Vagina (tissue), 2 donors: ENCODE measurements at regions not wholly inside any gene's neighbourhood (a gene's known extent, or its start where the extent isn't known, plus 50 kb on each side); places are given as distances from the start of the nearest gene placed in this dataset.

ENCODE experiments used
- DNase-seq, 2 donors: peaks; one replicate each; pipeline ENCODE4 v3.0.0-alpha.2; 2017; ENCODE audit errors: extremely low spot score in 2 of 2
- H3K27ac ChIP-seq: fragments of 200-600 bp; sonication (generic); one replicate; pipeline ENCODE4 v1.5.1; 2019
- H3K27me3 ChIP-seq: fragments of 200-600 bp; sonication (generic); one replicate; pipeline ENCODE4 v1.5.1; 2019
- H3K36me3 ChIP-seq, 2 donors: fragments of 200-600 bp; sonication (generic); one replicate each; pipeline ENCODE4 v1.5.1; 2017 to 2019
- H3K4me1 ChIP-seq: fragments of 200-600 bp; sonication (generic); one replicate; pipeline ENCODE4 v1.5.1; 2019
- H3K4me3 ChIP-seq, 2 donors: fragments of 200-600 bp; sonication (generic); 1 replicate in 1 of 2; 2 replicates in 1 of 2; pipeline ENCODE4 v1.5.1; 2016 to 2019
- H3K9me3 ChIP-seq: fragments of 200-600 bp; sonication (generic); one replicate; pipeline ENCODE4 v1.5.1; 2019
- POLR2A ChIP-seq, 2 donors: fragments of 450-650 bp; IDR thresholded peaks; one replicate each; pipeline ENCODE4 v1.6.1; 2017; ENCODE audit warnings: antibody characterized with exemption in 2 of 2, mild to moderate bottlenecking in 2 of 2, moderate library complexity in 2 of 2
- POLR2AphosphoS5 ChIP-seq, 2 donors: sonication (generic); formaldehyde crosslinking; IDR thresholded peaks; one replicate each; pipeline ENCODE4 v1.9.0; 2017; ENCODE audit warnings: antibody characterized with exemption in 2 of 2, mild to moderate bottlenecking in 2 of 2, low read depth in 1 of 2; ENCODE audit not compliant: insufficient read depth in 1 of 2
- intact Hi-C: fragments of 100-400 bp; cut with DNase I; formaldehyde crosslinking; loops from one replicate; pipeline ENCODE4 v1.15.1; 2023
- TF ChIP-seq, protein P1 (sequence below), 3 experiments: fragments of 450-650 bp in 2 of 3; fragments of 200-600 bp in 1 of 3; sonication (generic) in 1 of 3; IDR thresholded peaks; one replicate each; pipeline ENCODE4 v1.5.1; 2017 to 2019; ENCODE audit warnings: antibody characterized with exemption in 3 of 3, mild to moderate bottlenecking in 2 of 3, moderate library complexity in 2 of 3

DNA sequence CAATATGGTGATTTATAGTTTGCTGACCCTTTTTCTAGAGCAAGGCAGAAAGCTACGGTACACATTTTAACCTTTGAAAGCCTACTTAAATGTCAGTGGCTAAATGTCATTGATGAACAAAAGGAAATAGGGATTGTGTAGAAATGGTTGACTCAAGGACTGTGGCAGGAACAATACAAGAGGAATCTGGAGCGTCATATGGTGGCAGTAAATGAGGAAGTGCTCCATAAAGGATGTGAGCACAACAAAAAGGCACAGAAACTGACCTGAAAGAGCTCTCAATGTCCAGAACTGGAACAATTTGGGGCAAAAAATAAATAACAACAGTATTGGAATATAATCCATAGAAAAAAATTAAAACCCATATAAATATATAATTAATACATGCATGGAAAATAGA, 443.9 kb upstream of the VRK2 start:
- Histone ChIP-seq H3K36me3 (no peaks in the 10 kb centered on the region), H3K4me1 (no peaks in the 10 kb centered on the region), H3K27me3 (no peaks in the 10 kb centered on the region), H3K9me3 (no peaks in the 10 kb centered on the region), H3K27ac (no peak overlapping the region), H3K4me3 (no peak overlapping the region)
- intact Hi-C loops, result no loop called here
- no peak for TF ChIP-seq POLR2A (IDR thresholded peaks at IDR 0.05)
- TF ChIP-seq, protein P1, sequence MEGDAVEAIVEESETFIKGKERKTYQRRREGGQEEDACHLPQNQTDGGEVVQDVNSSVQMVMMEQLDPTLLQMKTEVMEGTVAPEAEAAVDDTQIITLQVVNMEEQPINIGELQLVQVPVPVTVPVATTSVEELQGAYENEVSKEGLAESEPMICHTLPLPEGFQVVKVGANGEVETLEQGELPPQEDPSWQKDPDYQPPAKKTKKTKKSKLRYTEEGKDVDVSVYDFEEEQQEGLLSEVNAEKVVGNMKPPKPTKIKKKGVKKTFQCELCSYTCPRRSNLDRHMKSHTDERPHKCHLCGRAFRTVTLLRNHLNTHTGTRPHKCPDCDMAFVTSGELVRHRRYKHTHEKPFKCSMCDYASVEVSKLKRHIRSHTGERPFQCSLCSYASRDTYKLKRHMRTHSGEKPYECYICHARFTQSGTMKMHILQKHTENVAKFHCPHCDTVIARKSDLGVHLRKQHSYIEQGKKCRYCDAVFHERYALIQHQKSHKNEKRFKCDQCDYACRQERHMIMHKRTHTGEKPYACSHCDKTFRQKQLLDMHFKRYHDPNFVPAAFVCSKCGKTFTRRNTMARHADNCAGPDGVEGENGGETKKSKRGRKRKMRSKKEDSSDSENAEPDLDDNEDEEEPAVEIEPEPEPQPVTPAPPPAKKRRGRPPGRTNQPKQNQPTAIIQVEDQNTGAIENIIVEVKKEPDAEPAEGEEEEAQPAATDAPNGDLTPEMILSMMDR (IDR thresholded peaks at IDR 0.05), result no peak
- no peak for TF ChIP-seq POLR2AphosphoS5 (IDR thresholded peaks at IDR 0.05; ENCODE audit: insufficient read depth in 1 of 2, low read depth in 1 of 2)
- no peak for DNase-seq

DNA sequence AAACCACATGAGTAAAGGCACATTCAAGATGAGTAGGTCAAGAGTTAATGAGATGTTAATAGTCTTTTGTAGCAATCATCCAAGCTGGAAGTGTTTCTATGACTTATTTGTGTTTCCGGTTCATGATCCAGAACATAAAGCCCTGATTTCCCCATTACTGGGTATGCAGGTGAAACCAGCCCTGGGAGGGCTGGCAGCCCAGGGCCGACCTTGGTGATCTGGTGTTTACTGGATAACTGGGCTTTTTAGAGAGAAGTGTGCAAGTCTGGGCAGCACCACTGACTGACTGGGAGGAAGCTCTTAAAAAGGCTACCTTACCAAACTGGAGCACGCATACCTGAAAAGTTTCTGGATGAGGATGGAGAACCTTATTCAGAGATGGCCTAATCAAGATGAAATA, 431.6 kb upstream of the VRK2 start:
- TF ChIP-seq POLR2A (IDR thresholded peaks at IDR 0.05) (no peak), POLR2AphosphoS5 (IDR thresholded peaks at IDR 0.05; ENCODE audit: insufficient read depth in 1 of 2, low read depth in 1 of 2) (no peak)
- TF ChIP-seq, protein P1 (IDR thresholded peaks at IDR 0.05), result no peak
- H3K4me3 ChIP-seq, result no peak overlapping the region
- H3K9me3 ChIP-seq, result no peaks in the 10 kb centered on the region
- H3K36me3 ChIP-seq, result no peaks in the 10 kb centered on the region
- no peaks in the 10 kb centered on the region for H3K4me1 ChIP-seq
- no peak overlapping the region for H3K27ac ChIP-seq
- no peak for DNase-seq
- intact Hi-C loops, result no loop called here
- H3K27me3 ChIP-seq, result no peaks in the 10 kb centered on the region

DNA sequence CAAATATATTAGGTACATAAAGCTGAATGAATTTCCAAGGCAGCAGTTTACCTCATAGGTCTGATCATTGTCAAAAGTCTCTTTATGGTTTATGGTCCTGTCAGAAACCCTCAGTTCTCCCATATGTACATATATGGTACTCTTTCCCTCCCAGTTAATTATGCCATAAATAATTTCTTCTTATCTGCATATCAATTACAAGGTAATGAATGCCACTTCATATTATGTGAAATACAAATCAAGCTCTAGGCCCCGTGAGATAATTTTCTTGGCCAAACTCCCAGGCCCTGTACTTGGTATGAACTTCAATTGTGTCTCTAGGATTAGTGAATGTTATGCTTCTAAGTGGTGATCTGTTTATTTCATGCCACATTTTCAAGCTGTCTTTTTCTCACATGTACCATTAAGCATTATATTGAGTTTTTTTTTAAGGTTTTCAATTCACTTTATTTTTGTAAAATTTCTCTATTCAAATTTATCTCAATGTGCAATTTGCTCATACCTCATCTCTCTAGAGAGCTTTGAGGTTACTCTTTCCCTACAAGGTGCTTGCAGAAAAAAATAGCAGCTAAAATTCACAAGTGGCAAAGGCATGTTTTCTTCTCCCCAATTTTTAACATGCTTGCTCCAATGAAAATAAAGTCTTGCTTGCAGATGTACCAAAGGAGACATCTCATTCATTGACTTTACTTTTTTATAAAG, 430.6 kb upstream of the VRK2 start:
- H3K9me3 ChIP-seq, result no peaks in the 10 kb centered on the region
- H3K36me3 ChIP-seq, result no peaks in the 10 kb centered on the region
- H3K27me3 ChIP-seq, result no peaks in the 10 kb centered on the region
- H3K4me1 ChIP-seq, result no peaks in the 10 kb centered on the region
- TF ChIP-seq POLR2A (IDR thresholded peaks at IDR 0.05), result no peak
- TF ChIP-seq POLR2AphosphoS5 (IDR thresholded peaks at IDR 0.05; ENCODE audit: insufficient read depth in 1 of 2, low read depth in 1 of 2), result no peak
- TF ChIP-seq, protein P1 (IDR thresholded peaks at IDR 0.05), result no peak
- H3K4me3 ChIP-seq, result no peak overlapping the region
- no peak for DNase-seq
- intact Hi-C loops, result no loop called here
- no peak overlapping the region for H3K27ac ChIP-seq

DNA sequence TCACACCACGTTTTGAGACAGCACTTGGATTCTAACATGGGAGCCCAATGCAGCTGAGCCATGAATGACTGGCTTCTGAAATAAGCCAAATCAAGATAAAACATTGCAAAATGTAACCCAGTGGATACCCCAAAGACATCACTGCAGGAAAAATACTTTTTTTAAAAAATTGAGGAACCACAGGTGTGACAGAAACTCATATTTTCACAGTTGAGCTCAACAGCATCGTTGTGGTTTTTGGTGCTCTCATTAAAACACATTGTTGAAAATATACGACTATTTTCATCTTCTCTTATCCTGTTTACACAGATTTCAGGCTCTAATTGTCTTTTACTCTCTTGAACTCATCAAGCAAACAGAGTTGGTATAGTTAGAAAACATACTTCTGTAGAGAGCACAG, 429.3 kb upstream of the VRK2 start:
- no peak overlapping the region for H3K27ac ChIP-seq
- H3K9me3 ChIP-seq, result no peaks in the 10 kb centered on the region
- intact Hi-C loops, result no loop called here
- H3K36me3 ChIP-seq, result no peaks in the 10 kb centered on the region
- H3K4me1 ChIP-seq, result no peaks in the 10 kb centered on the region
- no peaks in the 10 kb centered on the region for H3K27me3 ChIP-seq
- no peak for DNase-seq
- no peak overlapping the region for H3K4me3 ChIP-seq
- TF ChIP-seq, protein P1 (IDR thresholded peaks at IDR 0.05), result no peak
- TF ChIP-seq POLR2AphosphoS5 (IDR thresholded peaks at IDR 0.05; ENCODE audit: insufficient read depth in 1 of 2, low read depth in 1 of 2) (no peak), POLR2A (IDR thresholded peaks at IDR 0.05) (no peak)

DNA sequence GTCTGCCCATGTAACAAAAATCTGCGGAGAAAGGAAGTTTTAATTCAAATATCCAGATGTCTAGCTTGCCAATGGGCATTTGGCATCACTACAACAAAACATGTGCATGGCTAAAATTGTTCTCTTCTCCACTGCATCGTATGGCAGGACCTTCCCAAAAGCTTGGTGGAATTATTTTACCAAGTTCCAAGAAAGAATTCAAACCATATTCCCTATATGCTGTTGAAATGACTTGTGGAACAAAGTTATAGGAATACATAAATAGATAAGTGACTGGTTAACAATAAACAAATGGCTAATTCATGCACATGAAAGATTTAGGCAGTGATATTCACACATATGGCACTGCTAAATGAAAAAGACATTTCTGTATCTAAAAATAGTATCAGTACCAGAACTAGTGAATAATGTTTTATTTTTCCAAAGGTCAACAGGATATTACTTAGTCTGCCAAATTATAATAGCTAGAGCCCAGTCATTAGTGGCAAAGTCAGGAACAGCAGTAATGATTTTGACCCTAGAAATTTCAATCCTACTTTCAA, 425.4 kb upstream of the VRK2 start:
- no peak overlapping the region for H3K27ac ChIP-seq
- H3K4me3 ChIP-seq, result no peak overlapping the region
- no peaks in the 10 kb centered on the region for H3K4me1 ChIP-seq
- intact Hi-C loops, result no loop called here
- no peak for DNase-seq
- H3K27me3 ChIP-seq, result no peaks in the 10 kb centered on the region
- H3K36me3 ChIP-seq, result no peaks in the 10 kb centered on the region
- TF ChIP-seq POLR2A (IDR thresholded peaks at IDR 0.05) (no peak), POLR2AphosphoS5 (IDR thresholded peaks at IDR 0.05; ENCODE audit: insufficient read depth in 1 of 2, low read depth in 1 of 2) (no peak)
- TF ChIP-seq, protein P1 (IDR thresholded peaks at IDR 0.05), result no peak
- H3K9me3 ChIP-seq, result no peaks in the 10 kb centered on the region
